ENCODE measurements at regions not wholly inside any gene's neighbourhood (a gene's known extent, or its start where the extent isn't known, plus 50 kb on each side); places are given as distances from the start of the nearest gene placed in this dataset.

- in situ Hi-C loops (cut with HindIII; ENCODE audit: low pct_unique_long_range_greater_than_20kb, low sequenced_read_pairs): no loop called here
- no peak for DNase-seq (ENCODE audit: low read depth)
Measured at GRCh38 chr17:73921306-73921705, 277.1 kb upstream of the SDK2 start.

GRCh38 chr17:73924114-73924908 is 279.2 kb upstream of the RPL38 start:
- DNase-seq (ENCODE audit: low read depth): no peak
- in situ Hi-C loops (cut with HindIII; ENCODE audit: low pct_unique_long_range_greater_than_20kb, low sequenced_read_pairs): no loop called here

GRCh38 chr17:73924909-73925186 is 278.6 kb upstream of the RPL38 start:
- DNase-seq (ENCODE audit: low read depth): no peak
- in situ Hi-C loops (cut with HindIII; ENCODE audit: low pct_unique_long_range_greater_than_20kb, low sequenced_read_pairs): no loop called here

- in situ Hi-C loops (cut with HindIII; ENCODE audit: low pct_unique_long_range_greater_than_20kb, low sequenced_read_pairs): no loop called here
- DNase-seq (ENCODE audit: low read depth): no peak
Measured at GRCh38 chr17:73929860-73930430, 273.5 kb upstream of the RPL38 start.

GRCh38 chr17:73932216-73932749 is 271.2 kb upstream of the RPL38 start:
- DNase-seq (ENCODE audit: low read depth): no peak
- in situ Hi-C loops (cut with HindIII; ENCODE audit: low pct_unique_long_range_greater_than_20kb, low sequenced_read_pairs): no loop called here

GRCh38 chr17:73933164-73933766 is 270.2 kb upstream of the RPL38 start:
- in situ Hi-C loops (cut with HindIII; ENCODE audit: low pct_unique_long_range_greater_than_20kb, low sequenced_read_pairs): no loop called here
- no peak for DNase-seq (ENCODE audit: low read depth)

- no peak for DNase-seq (ENCODE audit: low read depth)
- in situ Hi-C loops (cut with HindIII; ENCODE audit: low pct_unique_long_range_greater_than_20kb, low sequenced_read_pairs): no loop called here
Measured at GRCh38 chr17:73933871-73934270, 269.6 kb upstream of the RPL38 start.

GRCh38 chr17:73934696-73935095 is 268.8 kb upstream of the RPL38 start:
- DNase-seq (ENCODE audit: low read depth): no peak
- in situ Hi-C loops (cut with HindIII; ENCODE audit: low pct_unique_long_range_greater_than_20kb, low sequenced_read_pairs): no loop called here

GRCh38 chr17:73936908-73937627 is 266.4 kb upstream of the RPL38 start:
- in situ Hi-C loops (cut with HindIII; ENCODE audit: low pct_unique_long_range_greater_than_20kb, low sequenced_read_pairs): no loop called here
- DNase-seq (ENCODE audit: low read depth): no peak

- no peak for DNase-seq (ENCODE audit: low read depth)
- in situ Hi-C loops (cut with HindIII; ENCODE audit: low pct_unique_long_range_greater_than_20kb, low sequenced_read_pairs): no loop called here
Measured at GRCh38 chr17:73938706-73939105, 264.8 kb upstream of the RPL38 start.

- in situ Hi-C loops (cut with HindIII; ENCODE audit: low pct_unique_long_range_greater_than_20kb, low sequenced_read_pairs): no loop called here
- no peak for DNase-seq (ENCODE audit: low read depth)
Measured at GRCh38 chr17:73939806-73940205, 263.7 kb upstream of the RPL38 start.

- DNase-seq (ENCODE audit: low read depth): no peak
- in situ Hi-C loops (cut with HindIII; ENCODE audit: low pct_unique_long_range_greater_than_20kb, low sequenced_read_pairs): no loop called here
Measured at GRCh38 chr17:73940511-73940910, 263.0 kb upstream of the RPL38 start.

GRCh38 chr17:73941919-73942530 is 261.5 kb upstream of the RPL38 start:
- DNase-seq (ENCODE audit: low read depth): no peak
- in situ Hi-C loops (cut with HindIII; ENCODE audit: low pct_unique_long_range_greater_than_20kb, low sequenced_read_pairs): no loop called here

GRCh38 chr17:73942703-73943415 is 260.6 kb upstream of the RPL38 start:
- no peak for DNase-seq (ENCODE audit: low read depth)
- in situ Hi-C loops (cut with HindIII; ENCODE audit: low pct_unique_long_range_greater_than_20kb, low sequenced_read_pairs): no loop called here

- no peak for DNase-seq (ENCODE audit: low read depth)
- in situ Hi-C loops (cut with HindIII; ENCODE audit: low pct_unique_long_range_greater_than_20kb, low sequenced_read_pairs): no loop called here
Measured at GRCh38 chr17:73943416-73944110, 259.9 kb upstream of the RPL38 start.

- DNase-seq (ENCODE audit: low read depth): no peak
- in situ Hi-C loops (cut with HindIII; ENCODE audit: low pct_unique_long_range_greater_than_20kb, low sequenced_read_pairs): no loop called here
Measured at GRCh38 chr17:73944366-73944765, 259.1 kb upstream of the RPL38 start.

GRCh38 chr17:73947281-73947965 is 256.1 kb upstream of the RPL38 start:
- DNase-seq (ENCODE audit: low read depth): no peak
- in situ Hi-C loops (cut with HindIII; ENCODE audit: low pct_unique_long_range_greater_than_20kb, low sequenced_read_pairs): no loop called here

Measured in Caki2 (cell line).